ENCODE measurements at regions not wholly inside any gene's neighbourhood (a gene's known extent, or its start where the extent isn't known, plus 50 kb on each side); places are given as distances from the start of the nearest gene placed in this dataset.

DNA sequence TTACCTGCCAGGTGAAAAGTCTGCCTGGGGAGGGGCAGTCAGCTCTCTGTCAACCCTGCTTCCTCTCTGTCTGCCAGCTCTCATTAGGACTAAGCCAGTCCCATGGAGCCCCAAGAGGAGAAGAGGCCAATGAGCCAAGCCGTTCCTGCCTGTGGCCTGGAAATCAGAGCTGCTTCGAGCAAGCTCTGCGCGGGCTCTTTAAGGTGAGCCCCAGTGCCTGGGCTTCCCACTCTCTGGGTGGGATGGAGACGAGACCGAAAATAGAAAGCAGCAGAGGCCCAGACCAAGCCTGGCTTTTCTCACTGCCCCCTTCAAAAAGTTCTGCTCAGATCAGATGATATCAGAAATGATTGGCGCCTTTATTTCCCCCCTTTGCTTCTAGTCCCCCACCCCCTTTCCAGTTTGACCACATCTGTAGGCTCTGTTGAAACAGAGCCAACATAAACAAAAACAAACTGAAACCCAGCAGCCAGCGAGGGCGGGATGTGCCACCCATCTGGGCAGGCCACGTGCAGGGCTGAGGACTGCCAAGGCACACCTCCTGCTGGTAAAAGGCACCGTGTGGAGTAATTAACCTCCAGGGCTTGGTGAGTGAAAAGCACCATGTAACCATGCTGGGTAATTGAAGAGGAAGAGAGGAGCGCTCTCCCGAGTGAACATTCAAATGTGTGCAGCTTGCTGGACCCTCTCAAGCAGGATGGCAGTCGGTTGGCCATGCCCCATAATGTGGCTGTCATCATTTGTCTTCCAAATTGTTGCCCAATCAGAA is 471.0 kb upstream of the PROK2 start:
- no peak for DNase-seq (ENCODE audit: low read depth in 1 of 2, low spot score in 2 of 2)
- H3K4me2 ChIP-seq (ENCODE audit: insufficient read depth in 1 of 2, low read depth in 2 of 2, low read length in 2 of 2), result 0 out of 4 replicates have a peak overlapping the region, but pooled peaks of 1 of the 2 experiments have one; percentile 1

More for the DNA sequence above, 471.0 kb upstream of the PROK2 start:
- H3K56ac ChIP-seq (replicated peaks; ENCODE audit: insufficient read length, low read depth, low read length), result no peak overlapping the region
- H4K5ac ChIP-seq (ENCODE audit: insufficient read length, low read depth, low read length), result no peak overlapping the region
- no peak overlapping the region for H3K9ac ChIP-seq (replicated peaks in 1 of 4; ENCODE audit: extremely low read depth in 1 of 4, low read depth in 3 of 4, low read length in 3 of 4)
- no peak overlapping the region for H2BK5ac ChIP-seq (ENCODE audit: low read depth, low read length)
- peaks cover 0 to 3% of the 10 kb centered on the region in 2 experiments; a peak in 2 of 4 replicates for H3K9me3 ChIP-seq (ENCODE audit: insufficient read depth in 2 of 2, low read depth in 1 of 2, low read length in 1 of 2)
- H3K23ac ChIP-seq (ENCODE audit: insufficient read length), result no peak overlapping the region
- H3K27ac ChIP-seq (ENCODE audit: low read depth, low read length), result no peak overlapping the region
- no peaks in the 10 kb centered on the region for H3K79me1 ChIP-seq (ENCODE audit: low read depth, low read length)
- no peak overlapping the region for H2BK120ac ChIP-seq (replicated peaks; ENCODE audit: low read depth, low read length)
- H3K4me3 ChIP-seq (ENCODE audit: extremely low read depth in 1 of 4, insufficient read depth in 2 of 4, low read depth in 3 of 4, low read length in 4 of 4), result no peak overlapping the region
- H3K4ac ChIP-seq (replicated peaks; ENCODE audit: insufficient read length, low read depth, low read length), result no peak overlapping the region
- H3K14ac ChIP-seq (ENCODE audit: insufficient read length), result no peak overlapping the region
- peaks cover 0 to 13% (median 6%) of the 10 kb centered on the region in 4 experiments; a peak in 6 of 7 replicates for H3K4me1 ChIP-seq (replicated peaks in 1 of 4; ENCODE audit: control insufficient read depth in 3 of 4, insufficient read depth in 4 of 4, low read length in 3 of 4)
- no peak for FAIRE-seq
- peak overlapping the region; percentile 10 for H4K91ac ChIP-seq (replicated peaks; ENCODE audit: insufficient read length, low read length)
- H4K20me1 ChIP-seq (replicated peaks in 1 of 2; ENCODE audit: control insufficient read depth in 1 of 2, insufficient read depth in 2 of 2, low read length in 2 of 2), result no peaks in the 10 kb centered on the region
- H2BK15ac ChIP-seq (ENCODE audit: low read length), result peak overlapping the region; percentile 3; the same call in 1 of the 2 replicates
- no peaks in the 10 kb centered on the region for H3K36me3 ChIP-seq (ENCODE audit: control insufficient read depth in 2 of 4, insufficient read depth in 4 of 4, low read length in 3 of 4)
- no peak overlapping the region; the same call in 1 of the 2 replicates for H2BK12ac ChIP-seq (ENCODE audit: low read depth, low read length)
- no peaks in the 10 kb centered on the region for H3K79me2 ChIP-seq (ENCODE audit: control insufficient read depth in 1 of 2, insufficient read depth in 2 of 2, low read length in 2 of 2)
- H3K18ac ChIP-seq (ENCODE audit: extremely low read depth, low read length), result 0 out of 2 replicates have a peak overlapping the region, but pooled peaks have one; percentile 15
- H2AFZ ChIP-seq (ENCODE audit: low read length), result no peak overlapping the region
- no peaks in the 10 kb centered on the region for H3K23me2 ChIP-seq (ENCODE audit: low read depth, low read length)
- no peak overlapping the region for H4K8ac ChIP-seq (ENCODE audit: extremely low read depth, insufficient read depth, low read length)
- ChIA-PET CTCF (ENCODE audit: partially characterized antibody) (interaction anchor here (0.7 to 5.2 kb wide), 6 partner anchors 9 to 596 kb away, joined by 3 to 16 read pairs (median 3); no protein-coding TSS in a partner anchor), POLR2A (ENCODE audit: partially characterized antibody) (no interaction called here)
- H2BK20ac ChIP-seq (ENCODE audit: low read length), result no peak overlapping the region
- no peak for TF ChIP-seq YY1 (IDR thresholded peaks at IDR 0.05; ENCODE audit: low read depth, low read length)
- no peak for TF ChIP-seq RBBP5 (IDR thresholded peaks at IDR 0.05; ENCODE audit: borderline replicate concordance, low read depth, low read length)
- TF ChIP-seq, protein P1, sequence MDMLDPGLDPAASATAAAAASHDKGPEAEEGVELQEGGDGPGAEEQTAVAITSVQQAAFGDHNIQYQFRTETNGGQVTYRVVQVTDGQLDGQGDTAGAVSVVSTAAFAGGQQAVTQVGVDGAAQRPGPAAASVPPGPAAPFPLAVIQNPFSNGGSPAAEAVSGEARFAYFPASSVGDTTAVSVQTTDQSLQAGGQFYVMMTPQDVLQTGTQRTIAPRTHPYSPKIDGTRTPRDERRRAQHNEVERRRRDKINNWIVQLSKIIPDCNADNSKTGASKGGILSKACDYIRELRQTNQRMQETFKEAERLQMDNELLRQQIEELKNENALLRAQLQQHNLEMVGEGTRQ (IDR thresholded peaks at IDR 0.05; ENCODE audit: low read length), result no peak
- TF ChIP-seq PHF8 (conservative IDR thresholded peaks at IDR 0.05; ENCODE audit: low read depth, low read length), result no peak
- TF ChIP-seq SP1 (IDR thresholded peaks at IDR 0.05; ENCODE audit: low read depth, low read length), result no peak
- TF ChIP-seq SRF (IDR thresholded peaks at IDR 0.05; ENCODE audit: low read depth, low read length), result no peak
- 85% methylated on average over 14 of the region's 14 CpGs; no CpG with 5 or more reads in 1 of the 2 experiments for WGBS, 2 experiments (ENCODE audit: extremely low coverage in 1 of 2, insufficient coverage in 1 of 2, insufficient read length in 1 of 2, insufficient replicate concordance in 2 of 2, low coverage in 1 of 2, low lambda C conversion rate in 2 of 2, missing lambda C conversion rate in 1 of 2)
- no peaks in the 10 kb centered on the region for H3K27me3 ChIP-seq (replicated peaks in 1 of 4; ENCODE audit: control insufficient read depth in 3 of 4, extremely low read depth in 1 of 4, insufficient read depth in 3 of 4, low read length in 3 of 4)
- no peak overlapping the region for H2AK5ac ChIP-seq (ENCODE audit: low read depth, low read length)

Measured in H1 (cell line).